Myocyte (in vitro differentiated cells): ENCODE measurements at regions not wholly inside any gene's neighbourhood (a gene's known extent, or its start where the extent isn't known, plus 50 kb on each side); places are given as distances from the start of the nearest gene placed in this dataset.
"Not testable (repeated sequence)": the region's sequence is repeated elsewhere in the genome, so short reads cannot be mapped to it uniquely, and the experiment has no call there.

ENCODE experiments used
- DNase-seq: peaks from one replicate; pipeline ENCODE4 v3.0.0-alpha.2; 2012; ENCODE audit warnings: low read depth

GRCh38 chr4:123667991-123668390, 271.4 kb downstream of the SPRY1 start:
- no peak for DNase-seq

GRCh38 chr4:123671636-123672404, 275.2 kb downstream of the SPRY1 start:
- DNase-seq, result no peak

GRCh38 chr4:123672987-123673386, 276.4 kb downstream of the SPRY1 start:
- no peak for DNase-seq

- DNase-seq, result no peak
Measured at GRCh38 chr4:123673971-123674370, 277.4 kb downstream of the SPRY1 start.

- no peak for DNase-seq
Measured at GRCh38 chr4:123674762-123675465, 278.3 kb downstream of the SPRY1 start.

GRCh38 chr4:123675567-123675966, 279.0 kb downstream of the SPRY1 start:
- no peak for DNase-seq

GRCh38 chr4:123676071-123676889, 279.7 kb downstream of the SPRY1 start:
- DNase-seq, result no peak

GRCh38 chr4:123676890-123677229, 280.3 kb downstream of the SPRY1 start:
- no peak for DNase-seq

- no peak for DNase-seq
Measured at GRCh38 chr4:123682931-123683330, 286.3 kb downstream of the SPRY1 start.

- not testable (repeated sequence) for DNase-seq
Measured at GRCh38 chr4:123684937-123685336, 288.3 kb downstream of the SPRY1 start.

GRCh38 chr4:123695531-123695930, 298.9 kb downstream of the SPRY1 start:
- DNase-seq, result not testable (repeated sequence)

- DNase-seq, result no peak
Measured at GRCh38 chr4:123696687-123697086, 300.1 kb downstream of the SPRY1 start.

- DNase-seq, result no peak
Measured at GRCh38 chr4:123698556-123698955, 302.0 kb downstream of the SPRY1 start.

- peak; percentile 76 for DNase-seq
Measured at GRCh38 chr4:123699880-123700771, 303.5 kb downstream of the SPRY1 start.

GRCh38 chr4:123701131-123701575, 304.6 kb downstream of the SPRY1 start:
- DNase-seq, result peak; percentile 9

GRCh38 chr4:123705419-123705818, 308.8 kb downstream of the SPRY1 start:
- DNase-seq, result no peak

- DNase-seq, result no peak
Measured at GRCh38 chr4:123706973-123707372, 310.4 kb downstream of the SPRY1 start.

GRCh38 chr4:123708902-123709301, 312.3 kb downstream of the SPRY1 start:
- no peak for DNase-seq

- no peak for DNase-seq
Measured at GRCh38 chr4:123709336-123709735, 312.7 kb downstream of the SPRY1 start.

GRCh38 chr4:123731035-123731434, 334.4 kb downstream of the SPRY1 start:
- no peak for DNase-seq

GRCh38 chr4:123737156-123737555, 340.6 kb downstream of the SPRY1 start:
- no peak for DNase-seq
